Right renal pelvis (tissue), 4 donors: ENCODE measurements at regions not wholly inside any gene's neighbourhood (a gene's known extent, or its start where the extent isn't known, plus 50 kb on each side); places are given as distances from the start of the nearest gene placed in this dataset.

Source experiments
- DNase-seq, 4 donors: peaks; one replicate each; pipeline ENCODE4 v3.0.0-alpha.2; 2013; ENCODE audit warnings: low read depth in 4 of 4, low spot score in 3 of 4, missing footprints in 1 of 4

GRCh38 chr20:7226156-7226555 lies 458.7 kb downstream of the BMP2 start:
- no peak for DNase-seq

GRCh38 chr20:7231303-7231702 lies 463.8 kb downstream of the BMP2 start:
- no peak for DNase-seq

DNA sequence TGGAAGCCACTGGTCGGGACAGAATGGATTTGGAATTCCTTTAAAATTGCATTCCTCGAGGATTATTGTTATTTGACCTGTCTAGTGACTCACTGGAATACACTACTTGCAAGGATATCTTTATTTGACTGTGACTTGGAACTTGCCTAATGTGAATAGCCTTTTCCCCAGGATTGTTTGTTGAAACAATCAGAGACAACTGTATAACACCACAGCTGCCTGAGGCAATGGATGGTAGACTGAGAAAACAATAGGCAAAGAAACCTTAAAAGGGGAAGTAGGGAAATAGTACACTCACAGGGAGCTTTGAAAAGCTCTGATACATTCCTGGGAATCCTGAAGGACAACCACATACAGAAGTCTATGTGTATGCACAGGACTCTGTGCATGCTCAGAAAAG lies 465.3 kb downstream of the BMP2 start:
- no peak for DNase-seq

- DNase-seq = no peak
These were observed 469.8 kb downstream of the BMP2 start for GRCh38 chr20:7237251-7237650.

- no peak for DNase-seq
These were observed 473.0 kb downstream of the BMP2 start for GRCh38 chr20:7240490-7240889.

GRCh38 chr20:7248281-7249201 lies 481.1 kb downstream of the BMP2 start:
- DNase-seq = peak in 1 of 4 donors; percentile 6

GRCh38 chr20:7250337-7250736 lies 482.9 kb downstream of the BMP2 start:
- no peak for DNase-seq

GRCh38 chr20:7257099-7257498 lies 489.6 kb downstream of the BMP2 start:
- no peak for DNase-seq

DNA sequence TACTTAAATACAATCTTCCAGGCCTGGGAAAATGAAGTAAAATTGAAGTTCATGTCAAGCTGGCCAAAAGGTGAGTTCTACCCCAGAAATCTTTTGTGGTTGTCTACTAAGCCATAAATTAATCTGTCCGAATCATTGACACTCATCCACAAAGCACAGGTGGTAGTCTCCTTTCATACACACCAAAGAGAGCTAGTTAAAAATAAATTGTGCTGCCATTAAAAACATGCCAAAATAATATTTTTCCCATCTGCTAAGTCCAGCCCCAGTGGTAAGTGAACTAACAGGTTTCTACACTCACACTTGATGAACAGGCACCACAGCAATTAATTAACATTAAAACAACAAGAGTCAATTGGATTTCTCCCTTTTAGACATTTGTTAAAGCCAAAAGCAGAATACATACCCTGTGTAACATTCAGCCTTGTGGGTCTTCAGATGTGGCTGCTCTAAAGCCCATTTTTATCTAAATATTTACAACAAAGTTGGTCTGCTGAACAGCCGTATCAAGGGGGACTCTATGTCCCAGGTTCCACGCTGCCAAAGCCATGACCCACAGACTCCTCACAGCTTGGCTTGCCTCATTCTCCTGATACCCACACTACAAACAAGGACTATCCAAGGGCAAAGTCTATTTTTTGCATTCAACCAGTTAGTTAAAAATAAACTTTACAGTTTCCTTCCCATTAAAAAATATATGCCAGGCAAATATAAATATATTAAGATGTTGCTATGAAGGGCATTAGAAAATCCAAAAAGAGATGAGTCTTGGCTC lies 490.4 kb downstream of the BMP2 start:
- no peak for DNase-seq

- DNase-seq = no peak
These were observed 495.3 kb downstream of the BMP2 start for GRCh38 chr20:7262803-7263202.

GRCh38 chr20:7264137-7264536 lies 496.7 kb downstream of the BMP2 start:
- DNase-seq = no peak

- DNase-seq = no peak
These were observed 502.0 kb downstream of the BMP2 start for GRCh38 chr20:7269452-7269851.

DNA sequence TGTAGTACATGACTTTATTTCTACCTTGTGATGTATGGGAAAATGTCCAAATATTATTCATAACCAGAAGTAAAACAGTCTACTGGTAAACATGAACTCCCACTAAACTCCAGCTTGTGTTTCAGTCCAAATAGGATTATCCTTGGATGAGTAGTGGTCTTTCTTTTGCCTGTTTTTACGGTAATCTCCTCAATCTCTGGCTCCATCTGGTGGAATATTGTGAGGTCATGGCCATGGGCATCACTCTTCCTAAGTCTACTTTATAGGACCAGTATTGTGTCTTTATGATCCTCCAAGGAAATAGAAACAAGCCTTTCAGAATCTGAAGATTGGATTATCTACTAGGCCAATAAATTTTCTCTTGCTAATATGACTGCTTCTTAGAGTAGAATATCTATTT lies 505.0 kb downstream of the BMP2 start:
- DNase-seq = no peak

GRCh38 chr20:7274870-7275269 lies 507.4 kb downstream of the BMP2 start:
- no peak for DNase-seq

DNA sequence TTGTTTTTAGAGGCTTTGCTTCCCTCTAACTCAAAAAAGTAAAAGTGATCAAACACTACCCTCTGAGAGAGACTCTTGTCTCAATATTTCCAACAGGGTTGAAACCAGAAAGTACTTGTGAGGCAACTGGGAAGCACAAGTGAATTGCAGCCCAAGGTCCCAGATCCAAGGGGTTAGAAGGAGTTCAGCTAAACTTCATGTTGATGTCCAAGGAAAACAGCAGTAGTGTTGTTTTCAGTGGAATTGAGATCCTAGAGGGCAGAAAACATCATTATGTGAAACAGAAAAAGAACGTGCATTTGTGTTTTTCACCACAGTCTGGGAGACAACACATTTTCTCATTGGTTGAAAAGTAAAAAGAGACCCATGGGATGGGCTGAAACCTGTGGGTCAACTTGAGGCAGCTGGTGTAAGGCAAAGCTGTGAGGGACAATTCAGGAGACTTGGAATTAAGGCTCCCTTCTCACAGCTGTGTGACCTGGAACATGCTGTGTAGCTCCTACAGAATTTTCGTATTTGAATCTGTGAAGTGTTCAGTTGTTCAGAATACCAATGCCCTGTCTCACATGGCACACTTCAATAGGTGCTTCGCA lies 508.3 kb downstream of the BMP2 start:
- no peak for DNase-seq

DNA sequence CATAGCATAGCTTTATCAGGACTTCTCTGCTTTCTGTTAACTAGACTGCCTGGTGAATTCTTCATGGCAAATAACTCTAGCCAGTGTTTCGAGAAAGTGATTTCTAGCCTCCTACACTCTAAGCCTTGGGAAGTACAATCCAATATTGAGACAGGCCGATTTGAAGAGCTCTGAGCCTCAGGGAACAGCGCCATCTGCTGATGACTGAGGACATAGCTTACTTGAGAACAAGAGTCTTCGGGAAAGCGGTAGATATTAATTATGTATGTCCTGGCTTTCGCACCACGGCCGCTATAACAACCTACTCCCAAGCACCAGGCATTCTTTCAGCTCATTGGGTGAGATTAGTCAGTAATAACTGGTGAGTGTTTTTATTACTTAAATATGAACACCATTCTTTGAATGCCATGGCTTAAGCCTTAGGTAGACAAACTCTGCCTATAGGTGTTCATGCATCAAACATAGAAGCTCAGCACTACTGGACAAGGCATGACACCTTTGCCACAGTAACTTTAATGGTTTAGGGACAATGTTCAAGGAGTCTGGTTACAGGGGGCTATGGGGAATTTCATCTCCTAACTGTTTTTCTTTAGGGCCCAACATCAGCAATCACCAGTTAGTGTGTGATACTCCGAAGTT lies 518.6 kb downstream of the BMP2 start:
- DNase-seq = peak; percentile 83 to 86 (median 86)

GRCh38 chr20:7291323-7291943 lies 523.9 kb downstream of the BMP2 start:
- no peak for DNase-seq

DNA sequence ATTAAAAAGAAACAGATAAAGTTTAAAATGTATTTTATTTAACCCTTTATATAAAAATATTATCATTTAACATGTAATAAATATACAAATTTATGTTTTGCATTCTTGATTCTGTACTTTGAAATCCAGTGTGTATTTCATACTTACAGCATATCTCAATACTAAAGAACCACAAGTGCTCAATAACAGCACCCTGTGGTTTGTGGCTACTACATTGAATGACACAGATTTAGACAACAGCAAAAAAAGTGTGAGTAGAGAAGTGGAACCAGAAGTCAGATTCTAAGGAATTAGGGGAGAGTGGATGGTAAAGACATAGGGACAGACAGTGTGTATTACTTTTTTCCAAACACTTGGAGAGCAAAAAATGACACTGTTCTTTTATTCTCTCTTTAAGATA lies 524.5 kb downstream of the BMP2 start:
- DNase-seq = no peak

- DNase-seq = no peak
These were observed 527.4 kb downstream of the BMP2 start for GRCh38 chr20:7294816-7295360.

GRCh38 chr20:7301807-7302206 lies 534.3 kb downstream of the BMP2 start:
- DNase-seq = no peak
